ENCODE measurements at regions not wholly inside any gene's neighbourhood (a gene's known extent, or its start where the extent isn't known, plus 50 kb on each side); places are given as distances from the start of the nearest gene placed in this dataset.

DNA sequence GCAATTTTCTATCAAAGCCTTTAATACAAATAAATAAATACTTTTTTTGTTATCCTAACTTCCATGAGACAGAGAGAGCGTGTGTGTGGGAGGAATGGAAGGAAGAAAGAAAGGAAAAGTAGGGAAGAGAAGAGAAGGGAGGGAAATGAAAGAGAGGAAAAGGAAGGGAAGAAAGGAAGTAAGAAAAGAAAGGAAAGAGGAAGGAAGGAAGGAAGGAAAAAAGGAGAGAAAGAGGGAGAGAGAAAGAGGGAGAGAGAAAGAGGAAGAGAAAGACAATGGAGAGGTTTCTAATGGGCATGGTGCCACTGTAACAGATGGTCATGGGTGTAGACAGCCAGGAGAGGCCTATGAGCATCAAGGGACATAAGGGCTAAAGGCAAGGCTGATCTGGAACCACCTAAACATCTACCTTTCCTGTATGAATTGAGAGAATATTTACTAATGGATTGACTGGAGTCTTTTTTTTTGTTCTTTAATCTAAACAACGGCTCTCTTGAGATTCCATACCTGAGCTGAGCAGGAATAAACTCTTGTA is 234.9 kb downstream of the PTPRC start:
- H3K9me3 ChIP-seq (ENCODE audit: low read length), result no peaks in the 10 kb centered on the region
- CTCF ChIA-PET (ENCODE audit: low intra/inter-chr PET ratio, low total read pairs), result no interaction called here
- no peak for FAIRE-seq
- TF ChIP-seq RNF2 (conservative IDR thresholded peaks at IDR 0.05; ENCODE audit: low read depth) (no peak), ZNF263 (CRISPR knock-in tag; IDR thresholded peaks at IDR 0.05) (no peak), NRL (CRISPR knock-in tag; IDR thresholded peaks at IDR 0.05; ENCODE audit: borderline replicate concordance) (no peak), ZMAT3 (CRISPR knock-in tag; conservative IDR thresholded peaks at IDR 0.05) (no peak)
- TF ChIP-seq, protein P1, sequence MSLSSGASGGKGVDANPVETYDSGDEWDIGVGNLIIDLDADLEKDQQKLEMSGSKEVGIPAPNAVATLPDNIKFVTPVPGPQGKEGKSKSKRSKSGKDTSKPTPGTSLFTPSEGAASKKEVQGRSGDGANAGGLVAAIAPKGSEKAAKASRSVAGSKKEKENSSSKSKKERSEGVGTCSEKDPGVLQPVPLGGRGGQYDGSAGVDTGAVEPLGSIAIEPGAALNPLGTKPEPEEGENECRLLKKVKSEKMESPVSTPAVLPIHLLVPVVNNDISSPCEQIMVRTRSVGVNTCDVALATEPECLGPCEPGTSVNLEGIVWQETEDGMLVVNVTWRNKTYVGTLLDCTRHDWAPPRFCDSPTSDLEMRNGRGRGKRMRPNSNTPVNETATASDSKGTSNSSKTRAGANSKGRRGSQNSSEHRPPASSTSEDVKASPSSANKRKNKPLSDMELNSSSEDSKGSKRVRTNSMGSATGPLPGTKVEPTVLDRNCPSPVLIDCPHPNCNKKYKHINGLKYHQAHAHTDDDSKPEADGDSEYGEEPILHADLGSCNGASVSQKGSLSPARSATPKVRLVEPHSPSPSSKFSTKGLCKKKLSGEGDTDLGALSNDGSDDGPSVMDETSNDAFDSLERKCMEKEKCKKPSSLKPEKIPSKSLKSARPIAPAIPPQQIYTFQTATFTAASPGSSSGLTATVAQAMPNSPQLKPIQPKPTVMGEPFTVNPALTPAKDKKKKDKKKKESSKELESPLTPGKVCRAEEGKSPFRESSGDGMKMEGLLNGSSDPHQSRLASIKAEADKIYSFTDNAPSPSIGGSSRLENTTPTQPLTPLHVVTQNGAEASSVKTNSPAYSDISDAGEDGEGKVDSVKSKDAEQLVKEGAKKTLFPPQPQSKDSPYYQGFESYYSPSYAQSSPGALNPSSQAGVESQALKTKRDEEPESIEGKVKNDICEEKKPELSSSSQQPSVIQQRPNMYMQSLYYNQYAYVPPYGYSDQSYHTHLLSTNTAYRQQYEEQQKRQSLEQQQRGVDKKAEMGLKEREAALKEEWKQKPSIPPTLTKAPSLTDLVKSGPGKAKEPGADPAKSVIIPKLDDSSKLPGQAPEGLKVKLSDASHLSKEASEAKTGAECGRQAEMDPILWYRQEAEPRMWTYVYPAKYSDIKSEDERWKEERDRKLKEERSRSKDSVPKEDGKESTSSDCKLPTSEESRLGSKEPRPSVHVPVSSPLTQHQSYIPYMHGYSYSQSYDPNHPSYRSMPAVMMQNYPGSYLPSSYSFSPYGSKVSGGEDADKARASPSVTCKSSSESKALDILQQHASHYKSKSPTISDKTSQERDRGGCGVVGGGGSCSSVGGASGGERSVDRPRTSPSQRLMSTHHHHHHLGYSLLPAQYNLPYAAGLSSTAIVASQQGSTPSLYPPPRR (CRISPR knock-in tag; IDR thresholded peaks at IDR 0.05; ENCODE audit: borderline replicate concordance), result no peak
- no peak overlapping the region for H3K9ac ChIP-seq (ENCODE audit: insufficient read depth, low read depth, low read length)
- H3K4me1 ChIP-seq (ENCODE audit: insufficient read depth, low read length), result no peaks in the 10 kb centered on the region
- no peaks in the 10 kb centered on the region for H3K36me3 ChIP-seq (replicated peaks in 1 of 2; ENCODE audit: control insufficient read depth in 1 of 2, insufficient read depth in 2 of 2, low read length in 2 of 2)
- in situ Hi-C loops (cut with HindIII; ENCODE audit: extremely low pct_ligation_motif_present, low pct_unique_long_range_greater_than_20kb), result no loop called here
- DNase-seq (ENCODE audit: low spot score), result no peak
- intact Hi-C loops (cut with micrococcal nuclease; ENCODE audit: unreplicated experiment), result no loop called here
- POLR2A ChIA-PET, result no interaction called here
- H3K79me2 ChIP-seq (ENCODE audit: insufficient read depth, low read length), result no peaks in the 10 kb centered on the region
- no peak overlapping the region for H3K4me2 ChIP-seq (ENCODE audit: low read depth, low read length)
- BruUV-seq (replicated peaks), result no TSS peak
- ATAC-seq, result no peak
- WGBS (ENCODE audit: low lambda C conversion rate), result 55% methylated on average over 2 of the region's 2 CpGs
- H3K4me3 ChIP-seq (replicated peaks in 1 of 3; ENCODE audit: insufficient read depth in 1 of 3, low read depth in 2 of 3, low read length in 3 of 3), result no peak overlapping the region
- H3K27ac ChIP-seq (ENCODE audit: extremely low read length, insufficient read depth, low read length), result no peak overlapping the region
- H3K27me3 ChIP-seq (ENCODE audit: control insufficient read depth in 1 of 2, insufficient read depth in 2 of 2, low read length in 2 of 2), result no peaks in the 10 kb centered on the region
- H2AFZ ChIP-seq (ENCODE audit: low read length), result no peak overlapping the region
- no peaks in the 10 kb centered on the region for H4K20me1 ChIP-seq (ENCODE audit: insufficient read depth, low read length)
